GM23248 (cell line): ENCODE measurements at regions not wholly inside any gene's neighbourhood (a gene's known extent, or its start where the extent isn't known, plus 50 kb on each side); places are given as distances from the start of the nearest gene placed in this dataset.

Experiments used
- EZH2 ChIP-seq: fragments of 200-600 bp; sonication (generic); IDR thresholded peaks from 2 replicates; pipeline ENCODE4 v1.6.1; 2018; ENCODE audit warnings: antibody characterized with exemption, mild to moderate bottlenecking; ENCODE audit not compliant: insufficient read depth, poor library complexity, severe bottlenecking
- EZH2phosphoT487 ChIP-seq: fragments of 200-600 bp; sonication (generic); IDR thresholded peaks from 2 replicates; pipeline ENCODE4 v1.6.1; 2018; ENCODE audit warnings: antibody characterized with exemption, moderate library complexity, mild to moderate bottlenecking, low read depth; ENCODE audit not compliant: insufficient read depth

DNA sequence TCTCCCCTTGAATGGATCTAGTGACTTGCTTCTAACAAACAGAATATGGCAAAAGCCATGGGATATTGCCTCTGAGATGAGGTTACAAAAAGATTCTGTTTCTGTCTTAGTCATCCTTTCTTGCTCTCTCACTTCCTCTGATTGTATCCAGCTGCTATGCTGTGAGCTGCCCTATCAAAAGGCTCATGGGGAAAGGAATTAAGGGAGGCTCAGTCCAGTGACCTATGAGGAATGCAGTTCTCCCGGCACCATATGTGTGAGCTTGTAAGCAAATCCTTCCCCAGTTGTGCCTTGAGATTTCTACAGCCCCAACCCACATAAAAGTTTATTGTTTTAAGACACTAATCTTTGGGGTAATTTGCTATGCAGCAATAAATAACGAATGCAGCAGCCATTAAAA is 183.1 kb downstream of the KLHL28 start:
- TF ChIP-seq EZH2phosphoT487, result no peak
- no peak for TF ChIP-seq EZH2
